Retinal pigment epithelial cell (primary cell): ENCODE measurements at regions not wholly inside any gene's neighbourhood (a gene's known extent, or its start where the extent isn't known, plus 50 kb on each side); places are given as distances from the start of the nearest gene placed in this dataset.

Experiments used
- DNase-seq: peaks from one replicate; pipeline ENCODE4 v3.0.0-alpha.2; 2010; ENCODE audit warnings: low read depth
- H3K4me3 ChIP-seq: 2 replicates; pipeline ENCODE4 v1.5.1; 2011; ENCODE audit warnings: mild to moderate bottlenecking, low read length, control low read depth, moderate library complexity
- CTCF ChIP-seq: conservative IDR thresholded peaks from 2 replicates; pipeline ENCODE4 v1.5.1; 2011; ENCODE audit warnings: low read depth, low read length, control low read depth, inconsistent platforms

DNA sequence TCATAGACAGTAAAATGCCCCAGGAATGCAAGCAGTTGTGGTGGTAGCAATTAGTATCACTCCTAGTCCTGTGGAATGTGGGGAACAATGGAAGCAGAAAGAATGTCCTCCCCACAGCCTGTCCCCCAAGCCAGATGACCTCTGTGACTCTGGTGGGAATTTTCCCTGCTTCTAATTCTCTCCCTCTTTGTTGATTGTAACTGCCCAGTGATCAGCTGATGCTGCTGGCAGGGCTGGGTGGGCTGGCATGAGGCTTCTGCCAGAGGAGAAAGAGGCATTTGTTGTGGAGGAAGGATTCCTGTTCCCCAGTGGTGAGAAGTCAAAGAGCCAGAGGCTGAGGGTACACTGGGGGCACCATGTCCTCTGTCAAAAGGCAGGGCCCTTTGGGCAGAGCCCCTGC, 116.7 kb upstream of the NCAM1 start:
- TF ChIP-seq CTCF: no peak
- no peak for DNase-seq
- H3K4me3 ChIP-seq: no peak overlapping the region

- no peak for DNase-seq
- no peak for TF ChIP-seq CTCF
- H3K4me3 ChIP-seq: no peak overlapping the region
Measured at GRCh38 chr11:112847568-112847967, 113.7 kb upstream of the NCAM1 start.

- no peak overlapping the region for H3K4me3 ChIP-seq
- DNase-seq: no peak
- no peak for TF ChIP-seq CTCF
Measured at GRCh38 chr11:112852143-112852866, 108.9 kb upstream of the NCAM1 start.

DNA sequence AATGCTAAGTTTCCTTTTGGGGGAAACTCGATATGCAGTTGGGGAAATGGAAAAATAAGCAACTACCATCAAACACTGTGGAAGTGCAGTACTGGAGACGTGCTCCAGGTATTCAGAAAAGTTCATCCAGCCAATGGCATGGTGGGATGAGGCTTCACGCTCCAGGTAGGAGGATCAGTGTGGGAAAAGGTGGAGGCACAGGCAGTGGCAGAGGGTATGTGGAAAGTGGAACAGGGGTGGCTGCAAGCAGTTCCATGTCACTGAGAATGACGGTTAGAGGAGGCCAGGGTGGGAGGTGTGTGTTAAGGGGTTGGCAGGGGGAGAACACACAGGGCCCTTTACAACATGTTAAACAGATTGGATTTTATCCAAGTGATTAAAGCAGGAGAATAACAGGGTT, 105.1 kb upstream of the NCAM1 start:
- TF ChIP-seq CTCF: no peak
- DNase-seq: no peak
- no peak overlapping the region for H3K4me3 ChIP-seq

GRCh38 chr11:112856591-112856990, 104.6 kb upstream of the NCAM1 start:
- no peak for DNase-seq
- TF ChIP-seq CTCF: no peak
- H3K4me3 ChIP-seq: no peak overlapping the region

DNA sequence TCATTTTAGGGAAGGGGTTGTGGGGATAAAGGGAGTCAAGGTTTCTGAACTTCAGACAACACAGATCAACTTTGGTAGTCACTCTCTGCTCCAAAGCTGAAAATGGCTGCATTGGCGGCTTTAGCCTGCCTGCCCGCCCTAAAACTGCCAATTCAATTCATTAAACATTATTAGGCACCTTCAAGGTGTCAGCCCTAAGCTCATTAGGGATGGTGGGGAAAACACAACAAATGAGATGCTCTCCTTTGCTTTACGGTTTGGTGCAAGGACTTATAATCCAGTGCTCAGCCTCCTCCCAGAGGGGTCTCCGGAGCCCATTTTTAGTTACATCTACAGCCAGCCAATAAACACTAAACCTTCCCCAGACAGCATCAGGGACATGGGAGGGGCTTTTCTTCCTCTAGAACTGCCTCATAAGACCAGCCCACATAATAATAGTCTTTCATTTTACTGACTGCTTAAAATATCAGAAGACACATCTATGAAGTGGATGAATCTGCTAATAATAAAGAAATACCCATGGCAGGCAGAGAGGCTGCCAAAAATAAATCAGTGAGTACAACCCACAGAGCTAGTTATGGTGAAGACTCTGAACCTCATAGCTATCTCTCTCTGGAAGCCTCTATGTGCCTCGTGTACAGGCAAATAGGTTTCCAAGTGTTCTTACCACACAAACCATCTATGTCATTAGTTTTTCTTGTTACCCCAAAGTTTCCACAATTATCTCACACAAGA, 102.8 kb upstream of the NCAM1 start:
- no peak for DNase-seq
- no peak overlapping the region for H3K4me3 ChIP-seq
- TF ChIP-seq CTCF: no peak

- no peak for TF ChIP-seq CTCF
- no peak overlapping the region for H3K4me3 ChIP-seq
- DNase-seq: no peak
Measured at GRCh38 chr11:112859787-112860186, 101.4 kb upstream of the NCAM1 start.
